Superior temporal gyrus (tissue), 1 donor: ENCODE measurements at regions not wholly inside any gene's neighbourhood (a gene's known extent, or its start where the extent isn't known, plus 50 kb on each side); places are given as distances from the start of the nearest gene placed in this dataset.
"Not testable (repeated sequence)": the region's sequence is repeated elsewhere in the genome, so short reads cannot be mapped to it uniquely, and the experiment has no call there.

Experiments
- DNase-seq: peaks from one replicate; pipeline ENCODE4 v3.0.0-alpha.2; 2016; ENCODE audit errors: extremely low spot score

GRCh38 chr6:167470101-167470835 lies 145.4 kb downstream of the TTLL2 start:
- no peak for DNase-seq

GRCh38 chr6:167470836-167471547 lies 146.1 kb downstream of the TTLL2 start:
- no peak for DNase-seq

GRCh38 chr6:167471548-167471930 lies 146.7 kb downstream of the TTLL2 start:
- DNase-seq, result no peak

GRCh38 chr6:167472148-167472547 lies 147.3 kb downstream of the TTLL2 start:
- no peak for DNase-seq

- no peak for DNase-seq
These were observed 148.0 kb downstream of the TTLL2 start for GRCh38 chr6:167472880-167473279.

- DNase-seq, result no peak
These were observed 149.3 kb downstream of the TTLL2 start for GRCh38 chr6:167474171-167474570.

- DNase-seq, result no peak
These were observed 149.8 kb downstream of the TTLL2 start for GRCh38 chr6:167474725-167475124.

GRCh38 chr6:167475947-167476346 lies 151.1 kb downstream of the TTLL2 start:
- DNase-seq, result no peak

- DNase-seq, result no peak
These were observed 152.1 kb downstream of the TTLL2 start for GRCh38 chr6:167476844-167477595.

GRCh38 chr6:167477688-167478087 lies 152.8 kb downstream of the TTLL2 start:
- DNase-seq, result no peak

GRCh38 chr6:167479301-167479700 lies 154.4 kb downstream of the TTLL2 start:
- DNase-seq, result no peak

- DNase-seq, result no peak
These were observed 155.2 kb downstream of the TTLL2 start for GRCh38 chr6:167479901-167480648.

GRCh38 chr6:167481307-167481926 lies 156.5 kb downstream of the TTLL2 start:
- no peak for DNase-seq

- not testable (repeated sequence) for DNase-seq
These were observed 157.9 kb downstream of the TTLL2 start for GRCh38 chr6:167482801-167483200.

- DNase-seq, result peak; percentile 88
These were observed 160.5 kb downstream of the TTLL2 start for GRCh38 chr6:167485186-167485978.

GRCh38 chr6:167487749-167488664 lies 163.1 kb downstream of the TTLL2 start:
- no peak for DNase-seq

- no peak for DNase-seq
These were observed 166.7 kb downstream of the TTLL2 start for GRCh38 chr6:167491438-167492099.

GRCh38 chr6:167492100-167492449 lies 167.2 kb downstream of the TTLL2 start:
- no peak for DNase-seq

GRCh38 chr6:167493310-167493709 lies 168.4 kb downstream of the TTLL2 start:
- no peak for DNase-seq
